ENCODE measurements at regions not wholly inside any gene's neighbourhood (a gene's known extent, or its start where the extent isn't known, plus 50 kb on each side); places are given as distances from the start of the nearest gene placed in this dataset.

DNA sequence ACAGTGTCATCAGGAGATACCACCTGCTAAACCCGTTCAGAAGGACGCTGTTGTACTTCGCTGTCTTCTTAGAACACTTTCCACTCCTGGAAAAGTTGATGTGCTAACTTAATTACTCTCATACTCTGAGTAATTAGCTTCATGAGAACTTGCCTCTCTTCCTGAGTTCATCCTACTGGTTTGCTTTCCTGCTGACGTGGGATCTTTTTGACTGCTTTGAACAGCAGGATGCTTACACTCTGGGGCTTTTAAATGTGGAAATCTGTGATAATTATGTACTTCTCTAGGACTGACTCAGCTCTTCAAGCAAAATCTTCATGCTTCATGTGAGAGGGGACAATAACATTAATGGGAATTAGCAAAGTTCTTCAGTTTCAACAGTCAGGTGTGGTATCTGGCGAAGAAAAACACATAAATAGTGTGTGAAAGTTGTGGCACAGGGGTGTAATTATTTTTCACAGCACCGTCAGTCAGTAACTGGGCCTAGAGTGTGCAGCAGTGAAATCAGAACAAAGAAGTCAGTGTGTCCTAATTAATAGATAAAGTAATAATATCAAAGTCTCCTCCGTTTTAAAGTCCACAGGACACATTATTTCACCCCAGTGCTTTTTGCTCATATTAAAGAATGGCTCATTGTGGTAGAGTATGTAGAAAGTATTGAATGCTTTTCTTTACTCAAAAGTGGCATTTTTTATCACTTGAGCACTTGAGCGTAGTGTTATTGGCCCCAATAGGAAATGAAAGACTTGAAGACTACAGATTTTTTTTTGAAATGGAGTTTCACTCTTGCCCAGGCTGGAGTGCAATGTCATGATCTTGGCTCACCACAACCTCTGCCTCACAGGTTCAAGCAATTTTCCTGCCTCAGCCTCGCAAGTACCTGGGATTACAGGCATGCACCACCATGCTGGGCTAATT, 140.9 kb upstream of the DMRT1 start:
- POLR2A ChIA-PET (ENCODE audit: partially characterized antibody) = no interaction called here
- Histone ChIP-seq H4K5ac (ENCODE audit: insufficient read length, low read depth, low read length) (no peak overlapping the region), H3K4ac (replicated peaks; ENCODE audit: insufficient read length, low read depth, low read length) (no peak overlapping the region), H3K36me3 (ENCODE audit: control insufficient read depth in 2 of 4, insufficient read depth in 4 of 4, low read length in 3 of 4) (no peaks in the 10 kb centered on the region), H4K20me1 (replicated peaks in 1 of 2; ENCODE audit: control insufficient read depth in 1 of 2, insufficient read depth in 2 of 2, low read length in 2 of 2) (no peaks in the 10 kb centered on the region), H3K9ac (replicated peaks in 1 of 4; ENCODE audit: extremely low read depth in 1 of 4, low read depth in 3 of 4, low read length in 3 of 4) (no peak overlapping the region), H3K9me3 (ENCODE audit: insufficient read depth in 2 of 2, low read depth in 1 of 2, low read length in 1 of 2) (no peaks in the 10 kb centered on the region), H3K56ac (replicated peaks; ENCODE audit: insufficient read length, low read depth, low read length) (no peak overlapping the region), H3K79me2 (ENCODE audit: control insufficient read depth in 1 of 2, insufficient read depth in 2 of 2, low read length in 2 of 2) (no peaks in the 10 kb centered on the region), H2AK5ac (ENCODE audit: low read depth, low read length) (no peak overlapping the region), H3K23ac (ENCODE audit: insufficient read length) (no peak overlapping the region), H2AFZ (ENCODE audit: low read length) (no peak overlapping the region), H4K8ac (ENCODE audit: extremely low read depth, insufficient read depth, low read length) (no peak overlapping the region), H4K91ac (replicated peaks; ENCODE audit: insufficient read length, low read length) (no peak overlapping the region), H3K79me1 (ENCODE audit: low read depth, low read length) (no peaks in the 10 kb centered on the region), H2BK20ac (ENCODE audit: low read length) (peak overlapping the region; percentile 28; the same call in 1 of the 2 replicates), H2BK120ac (replicated peaks; ENCODE audit: low read depth, low read length) (no peak overlapping the region), H2BK12ac (ENCODE audit: low read depth, low read length) (no peak overlapping the region), H2BK5ac (ENCODE audit: low read depth, low read length) (no peak overlapping the region), H3K23me2 (ENCODE audit: low read depth, low read length) (no peaks in the 10 kb centered on the region), H3K27ac (ENCODE audit: low read depth, low read length) (no peak overlapping the region), H3K4me2 (ENCODE audit: insufficient read depth in 1 of 2, low read depth in 2 of 2, low read length in 2 of 2) (no peak overlapping the region), H3K14ac (ENCODE audit: insufficient read length) (no peak overlapping the region), H3K18ac (ENCODE audit: extremely low read depth, low read length) (no peak overlapping the region), H3K4me1 (replicated peaks in 1 of 4; ENCODE audit: control insufficient read depth in 3 of 4, insufficient read depth in 4 of 4, low read length in 3 of 4) (peaks cover 0 to 9% (median 3%) of the 10 kb centered on the region in 4 experiments; a peak in 4 of 7 replicates), H3K4me3 (ENCODE audit: extremely low read depth in 1 of 4, insufficient read depth in 2 of 4, low read depth in 3 of 4, low read length in 4 of 4) (no peak overlapping the region), H2BK15ac (ENCODE audit: low read length) (no peak overlapping the region), H3K27me3 (replicated peaks in 1 of 4; ENCODE audit: control insufficient read depth in 3 of 4, extremely low read depth in 1 of 4, insufficient read depth in 3 of 4, low read length in 3 of 4) (no peaks in the 10 kb centered on the region)
- DNase-seq (ENCODE audit: low read depth in 1 of 2, low spot score in 2 of 2) (no peak), FAIRE-seq (no peak)
- CTCF ChIA-PET (ENCODE audit: partially characterized antibody) = interaction anchor here (0.6 to 0.8 kb wide), 2 partner anchors 8 to 92 kb away, joined by 3 to 4 read pairs; no protein-coding TSS in a partner anchor
- WGBS, 2 experiments (ENCODE audit: extremely low coverage in 1 of 2, insufficient coverage in 1 of 2, insufficient read length in 1 of 2, insufficient replicate concordance in 2 of 2, low coverage in 1 of 2, low lambda C conversion rate in 2 of 2, missing lambda C conversion rate in 1 of 2) = 83% methylated on average over 9 of the region's 9 CpGs; no CpG with 5 or more reads in 1 of the 2 experiments
- TF ChIP-seq, protein P1, sequence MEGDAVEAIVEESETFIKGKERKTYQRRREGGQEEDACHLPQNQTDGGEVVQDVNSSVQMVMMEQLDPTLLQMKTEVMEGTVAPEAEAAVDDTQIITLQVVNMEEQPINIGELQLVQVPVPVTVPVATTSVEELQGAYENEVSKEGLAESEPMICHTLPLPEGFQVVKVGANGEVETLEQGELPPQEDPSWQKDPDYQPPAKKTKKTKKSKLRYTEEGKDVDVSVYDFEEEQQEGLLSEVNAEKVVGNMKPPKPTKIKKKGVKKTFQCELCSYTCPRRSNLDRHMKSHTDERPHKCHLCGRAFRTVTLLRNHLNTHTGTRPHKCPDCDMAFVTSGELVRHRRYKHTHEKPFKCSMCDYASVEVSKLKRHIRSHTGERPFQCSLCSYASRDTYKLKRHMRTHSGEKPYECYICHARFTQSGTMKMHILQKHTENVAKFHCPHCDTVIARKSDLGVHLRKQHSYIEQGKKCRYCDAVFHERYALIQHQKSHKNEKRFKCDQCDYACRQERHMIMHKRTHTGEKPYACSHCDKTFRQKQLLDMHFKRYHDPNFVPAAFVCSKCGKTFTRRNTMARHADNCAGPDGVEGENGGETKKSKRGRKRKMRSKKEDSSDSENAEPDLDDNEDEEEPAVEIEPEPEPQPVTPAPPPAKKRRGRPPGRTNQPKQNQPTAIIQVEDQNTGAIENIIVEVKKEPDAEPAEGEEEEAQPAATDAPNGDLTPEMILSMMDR (IDR thresholded peaks at IDR 0.05; ENCODE audit: control extremely low read depth in 1 of 3, insufficient read depth in 1 of 3, low read depth in 1 of 3, low read length in 3 of 3) = no peak
- TF ChIP-seq SP4 (IDR thresholded peaks at IDR 0.05; ENCODE audit: low read length) (no peak), RNF2 (IDR thresholded peaks at IDR 0.05; ENCODE audit: borderline replicate concordance, low read depth, low read length, missing control alignments, poor library complexity, severe bottlenecking) (no peak), CTBP2 (IDR thresholded peaks at IDR 0.05; ENCODE audit: borderline replicate concordance, insufficient read depth, insufficient read length, low read length) (no peak), TAF1 (IDR thresholded peaks at IDR 0.05; ENCODE audit: low read depth, low read length) (no peak), PHF8 (conservative IDR thresholded peaks at IDR 0.05; ENCODE audit: low read depth, low read length) (no peak), RXRA (IDR thresholded peaks at IDR 0.05; ENCODE audit: insufficient read depth, low read depth, low read length) (no peak), HDAC6 (IDR thresholded peaks at IDR 0.05; ENCODE audit: low read depth, low read length) (no peak)

Data from H1 (cell line).